Head of caudate nucleus (tissue), 42 donors: ENCODE measurements at regions not wholly inside any gene's neighbourhood (a gene's known extent, or its start where the extent isn't known, plus 50 kb on each side); places are given as distances from the start of the nearest gene placed in this dataset.
"Not testable (repeated sequence)": the region's sequence is repeated elsewhere in the genome, so short reads cannot be mapped to it uniquely, and the experiment has no call there.

Experiments
- DNase-seq, 42 donors: peaks; one replicate each; pipeline versions ENCODE4 v3.0.0 to v3.0.0-alpha.2; 2020 to 2021; ENCODE audit warnings: mixed read lengths in 7 of 42
- intact Hi-C: fragments of 100-400 bp; cut with DNase I; formaldehyde crosslinking; loops from one replicate; pipeline ENCODE4 v1.15.0; 2022

- DNase-seq: no peak
- intact Hi-C loops: no loop called here
Measured at GRCh38 chr9:22643541-22643940, 196.9 kb downstream of the DMRTA1 start.

DNA sequence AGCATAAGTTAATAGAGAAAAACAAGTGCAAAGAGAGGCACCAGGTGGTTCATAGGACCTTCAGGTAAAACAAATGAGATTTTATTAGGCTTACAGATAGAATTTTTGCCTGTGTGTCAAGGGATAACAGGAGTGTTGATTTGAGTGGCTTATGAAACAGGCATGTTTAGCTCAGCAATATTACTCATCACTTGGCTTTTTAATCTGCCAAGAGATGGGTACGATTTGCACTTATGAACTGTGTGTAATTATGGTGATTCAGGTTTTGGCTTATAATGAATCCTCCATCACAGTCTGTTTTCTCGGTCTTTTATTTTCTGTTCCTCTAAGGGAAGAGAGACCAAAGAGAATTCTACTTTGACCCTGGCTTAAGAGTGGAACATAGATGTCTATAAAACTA, 199.3 kb downstream of the DMRTA1 start:
- intact Hi-C loops: no loop called here
- no peak for DNase-seq

DNA sequence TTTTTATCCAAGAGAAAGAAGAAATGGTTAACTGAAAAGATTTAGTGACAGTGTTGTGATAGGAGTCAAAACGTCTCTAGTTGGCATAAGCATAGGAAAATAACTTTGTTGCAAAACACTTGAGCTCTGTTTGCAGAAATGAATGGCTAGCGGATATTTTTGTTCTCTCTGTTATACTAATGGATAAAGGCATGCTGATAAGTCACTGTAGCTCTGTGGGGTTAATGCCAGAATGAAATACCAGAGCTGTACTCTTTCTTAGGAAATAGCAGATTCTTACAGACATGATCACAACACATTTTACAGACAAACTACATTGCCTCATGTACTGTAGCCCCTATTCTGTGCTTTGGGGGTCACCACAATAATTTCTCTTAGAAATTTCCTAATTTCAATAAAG, 202.8 kb downstream of the DMRTA1 start:
- no peak for DNase-seq
- intact Hi-C loops: no loop called here

GRCh38 chr9:22650145-22650544, 203.5 kb downstream of the DMRTA1 start:
- intact Hi-C loops: no loop called here
- DNase-seq: no peak

DNA sequence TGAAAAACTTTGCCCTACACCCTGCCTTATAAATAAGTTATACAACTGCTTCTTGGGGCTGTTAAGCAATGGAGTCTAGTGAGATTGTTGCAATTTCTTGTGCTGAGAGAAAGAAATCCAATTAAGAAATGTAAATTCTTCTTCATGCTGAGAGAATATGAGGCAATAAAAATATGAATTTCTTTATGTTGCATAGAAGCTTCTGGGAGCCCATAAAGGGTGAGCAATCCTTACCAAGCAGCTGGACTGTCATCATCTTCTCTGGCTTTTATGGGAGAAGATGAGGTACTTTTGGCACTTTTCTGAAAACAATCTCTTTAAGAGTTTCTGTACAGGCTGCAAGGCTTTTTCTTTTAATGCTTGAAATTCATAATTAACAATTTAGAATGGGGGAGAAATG, 204.3 kb downstream of the DMRTA1 start:
- intact Hi-C loops: no loop called here
- no peak for DNase-seq

DNA sequence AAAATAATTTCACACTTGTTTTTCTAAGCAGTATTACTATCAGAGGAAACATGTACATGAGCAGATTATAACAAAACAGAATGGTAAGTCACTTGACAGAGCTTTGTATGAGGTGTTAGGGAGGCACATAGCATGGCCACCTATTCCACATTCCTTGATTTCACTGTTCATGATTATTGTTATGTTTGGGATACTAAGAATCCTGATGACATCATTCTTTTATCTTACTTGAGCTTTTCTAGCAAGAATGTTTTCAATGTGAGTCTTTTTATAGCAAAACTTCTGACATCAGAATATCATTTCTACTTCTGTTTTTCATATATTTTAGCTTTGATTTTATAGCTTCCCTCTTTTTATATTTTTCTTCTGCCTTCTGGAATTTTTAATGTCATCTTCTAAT, 208.2 kb downstream of the DMRTA1 start:
- DNase-seq: no peak
- intact Hi-C loops: no loop called here

DNA sequence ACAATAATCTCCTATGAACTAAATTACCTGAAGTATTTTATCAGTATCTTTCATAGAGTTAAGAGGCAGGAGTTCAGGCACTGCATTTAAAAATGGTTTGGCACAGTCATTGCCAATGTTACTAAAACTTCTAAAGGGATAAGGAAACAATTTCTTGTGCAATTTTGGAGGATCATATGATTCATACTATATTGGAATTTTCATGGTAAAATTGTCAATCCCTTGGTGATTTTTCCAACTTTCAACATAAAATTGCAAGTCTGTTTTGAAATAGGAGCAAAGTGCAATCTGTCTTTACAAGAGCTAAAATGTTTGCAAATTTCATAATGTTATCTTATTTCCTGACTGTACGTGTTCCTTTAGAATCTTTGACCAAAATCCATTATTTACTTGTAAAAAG, 211.1 kb downstream of the DMRTA1 start:
- intact Hi-C loops: no loop called here
- no peak for DNase-seq

GRCh38 chr9:22658484-22658883, 211.9 kb downstream of the DMRTA1 start:
- DNase-seq, intact Hi-C loops: not testable (repeated sequence)

DNA sequence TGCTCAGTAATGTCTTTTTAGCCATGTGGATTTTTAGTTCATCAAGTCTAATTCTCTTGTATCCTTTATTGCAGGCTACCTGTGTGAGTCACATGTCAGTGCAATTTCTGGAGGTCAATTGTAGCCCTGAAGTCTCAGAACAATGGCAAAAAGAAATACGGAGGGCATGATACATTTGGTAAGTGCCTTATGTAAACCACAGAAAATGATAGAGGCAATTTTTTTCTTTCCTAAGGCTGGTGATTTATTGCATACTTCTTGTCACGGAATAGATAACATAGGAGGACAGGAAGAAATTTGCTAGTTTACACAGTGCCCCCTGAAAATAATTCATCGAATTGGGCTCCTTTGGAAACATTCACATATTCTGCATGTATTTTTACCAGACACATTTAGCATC, 235.9 kb downstream of the DMRTA1 start:
- intact Hi-C loops: no loop called here
- DNase-seq: no peak

DNA sequence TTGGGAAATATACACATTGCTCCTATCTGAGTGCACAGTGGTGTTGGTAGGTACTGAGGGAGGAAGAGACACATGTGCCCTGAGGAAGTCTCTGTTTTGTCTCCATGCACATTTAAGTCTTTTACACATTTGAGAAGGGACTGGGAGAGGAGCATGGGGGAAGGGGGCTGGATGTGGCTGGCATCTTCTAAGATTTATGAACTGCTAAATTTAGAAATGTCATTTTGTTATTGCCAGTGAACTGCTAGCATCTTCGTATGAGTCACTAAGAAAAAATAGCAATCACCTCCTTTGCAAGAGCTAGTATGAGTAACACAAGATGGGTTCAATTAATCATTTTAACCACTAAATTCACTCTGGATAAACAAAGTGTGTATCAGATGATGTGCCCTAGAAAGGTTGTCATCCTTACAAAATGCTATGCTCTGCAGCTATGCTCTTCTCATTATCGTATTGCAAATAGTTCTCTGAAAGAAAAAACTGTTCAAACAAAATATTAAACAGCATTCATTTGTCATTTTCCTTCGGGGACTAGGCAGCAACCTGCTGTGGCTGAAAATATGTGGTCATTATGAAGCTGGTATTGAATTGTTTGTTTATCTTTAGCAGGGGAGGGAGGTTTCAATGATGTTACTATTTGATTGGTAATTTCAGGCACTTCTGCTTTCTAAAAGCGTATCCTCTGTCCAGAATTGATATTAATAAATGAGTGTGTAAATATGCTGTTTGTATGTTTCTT, 236.5 kb downstream of the DMRTA1 start:
- DNase-seq: peak in 19 of 42 donors; percentile 1 to 51 (median 16)
- intact Hi-C loops: no loop called here

GRCh38 chr9:22683700-22684075, 237.1 kb downstream of the DMRTA1 start:
- peak in 1 of 42 donors; percentile 8 for DNase-seq
- intact Hi-C loops: no loop called here

DNA sequence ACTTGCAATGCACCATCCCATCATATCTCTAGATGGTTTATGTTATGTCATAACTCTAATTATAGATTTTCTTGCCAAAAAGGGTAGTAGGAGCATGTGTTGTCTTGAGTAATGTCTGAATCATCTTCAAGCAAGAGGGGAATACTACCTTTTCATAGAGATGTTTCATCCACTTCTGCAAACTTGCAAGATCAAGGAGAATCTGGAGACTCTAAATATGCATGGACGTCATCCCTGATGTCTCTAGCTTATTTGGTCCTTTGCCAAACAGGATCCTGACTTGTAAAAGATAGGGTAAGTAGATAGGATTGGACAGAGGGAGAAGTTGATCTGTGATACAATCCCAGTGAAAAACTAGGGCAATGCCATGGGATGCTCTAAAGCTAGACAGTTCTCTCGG, 246.5 kb downstream of the DMRTA1 start:
- DNase-seq: no peak
- intact Hi-C loops: no loop called here

- intact Hi-C loops: no loop called here
- no peak for DNase-seq
Measured at GRCh38 chr9:22700171-22700570, 253.5 kb downstream of the DMRTA1 start.

- intact Hi-C loops: no loop called here
- DNase-seq: no peak
Measured at GRCh38 chr9:22718653-22719052, 272.0 kb downstream of the DMRTA1 start.

DNA sequence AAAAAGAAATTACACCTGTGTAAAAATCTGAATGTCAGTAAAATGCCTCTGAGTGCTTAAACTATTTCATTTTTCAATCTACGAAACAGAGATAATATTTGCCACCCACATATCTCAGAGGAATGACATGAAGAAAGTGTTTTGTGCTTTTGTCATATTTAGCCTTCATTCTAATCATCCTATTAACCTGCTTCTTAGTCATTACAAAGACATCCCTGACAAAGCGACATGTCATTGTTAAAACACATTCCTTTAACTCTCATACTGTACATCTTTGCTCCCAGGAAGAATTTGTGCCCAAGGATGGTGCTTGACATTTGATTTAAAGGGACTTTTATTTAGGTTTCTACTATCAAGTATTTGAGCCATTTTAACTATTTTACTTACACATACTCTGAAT, 275.9 kb downstream of the DMRTA1 start:
- intact Hi-C loops: no loop called here
- DNase-seq: peak in 1 of 42 donors; percentile 8

DNA sequence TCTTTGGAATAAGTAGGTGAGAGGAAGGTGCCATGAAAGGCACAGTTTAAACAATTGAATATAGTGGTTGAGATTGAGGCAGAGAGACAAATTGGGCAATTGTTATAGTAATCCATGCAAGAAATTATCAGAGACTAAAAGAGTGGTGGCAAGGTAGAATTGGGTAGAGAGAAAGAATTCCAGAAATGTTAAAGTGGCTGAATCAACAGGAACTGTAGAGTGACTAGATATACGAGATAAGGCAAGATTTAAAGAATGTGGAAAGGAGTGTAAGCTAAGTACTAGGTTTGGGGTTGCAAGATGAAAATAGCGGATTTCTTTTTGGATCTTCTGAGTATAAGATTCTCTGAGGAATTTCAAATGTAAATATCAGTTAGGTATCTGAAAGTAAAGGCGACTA, 285.2 kb downstream of the DMRTA1 start:
- intact Hi-C loops: no loop called here
- no peak for DNase-seq

GRCh38 chr9:22739712-22740111, 293.1 kb downstream of the DMRTA1 start:
- intact Hi-C loops: no loop called here
- no peak for DNase-seq

- no peak for DNase-seq
- intact Hi-C loops: no loop called here
Measured at GRCh38 chr9:22740781-22741180, 294.2 kb downstream of the DMRTA1 start.

DNA sequence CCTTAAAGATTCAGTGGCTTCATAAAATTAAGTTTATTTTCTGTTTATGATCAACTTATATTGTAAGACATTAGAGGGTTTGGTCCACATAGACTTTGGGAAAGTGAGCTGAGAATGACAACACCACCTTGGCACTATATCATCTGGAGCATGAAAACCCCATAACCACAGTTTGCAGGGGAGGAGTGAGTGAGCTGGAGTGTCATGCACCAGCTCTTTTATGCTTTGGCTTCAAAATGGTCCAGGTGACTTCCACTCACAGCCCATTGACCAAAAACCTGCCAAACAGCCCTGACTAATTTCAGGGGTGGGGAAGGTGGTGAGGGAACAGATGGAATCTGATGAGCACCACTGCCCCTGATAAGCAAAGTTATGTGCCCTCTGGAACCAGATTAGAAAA, 295.8 kb downstream of the DMRTA1 start:
- no peak for DNase-seq
- intact Hi-C loops: no loop called here

GRCh38 chr9:22773501-22774220, 327.0 kb downstream of the DMRTA1 start:
- intact Hi-C loops: no loop called here
- no peak for DNase-seq

DNA sequence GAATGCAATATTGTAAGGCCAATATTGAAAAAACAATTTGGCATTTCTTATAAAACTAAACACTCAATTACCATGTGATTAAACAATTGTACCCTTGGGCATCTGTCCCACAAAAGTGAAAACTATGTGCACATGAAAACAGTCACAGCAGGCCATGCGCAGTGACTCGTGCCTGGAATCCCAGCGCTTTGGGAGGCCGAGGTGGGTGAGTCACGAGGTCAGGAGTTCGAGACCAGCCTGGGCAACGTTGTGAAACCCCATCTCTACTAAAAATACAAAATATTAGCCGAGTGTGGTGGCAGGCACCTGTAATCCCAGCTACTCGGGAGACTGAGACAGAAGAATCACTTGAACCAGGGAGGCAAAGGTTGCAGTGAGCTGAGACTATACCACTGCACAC, 343.7 kb downstream of the DMRTA1 start:
- intact Hi-C loops: no loop called here
- DNase-seq: no peak
